SK-N-SH treated with all-trans-retinoic acid at 6 μM for 48 hours (cell line): ENCODE measurements at regions not wholly inside any gene's neighbourhood (a gene's known extent, or its start where the extent isn't known, plus 50 kb on each side); places are given as distances from the start of the nearest gene placed in this dataset.

ENCODE experiments used
- BACH2 ChIP-seq: fragments of 250-450 bp; sonication (Bioruptor Pico); IDR thresholded peaks from 2 replicates; pipeline ENCODE4 v1.9.0; 2021; ENCODE audit warnings: mild to moderate bottlenecking, borderline replicate concordance
- CSDC2 ChIP-seq: fragments of 250-450 bp; sonication (Bioruptor Pico); IDR thresholded peaks from 2 replicates; pipeline ENCODE4 v1.5.0; 2020; ENCODE audit warnings: mild to moderate bottlenecking, moderate library complexity
- ESRRG ChIP-seq: fragments of 250-450 bp; sonication (Bioruptor Pico); IDR thresholded peaks from 2 replicates; pipeline ENCODE4 v1.6.1; 2021; ENCODE audit warnings: mild to moderate bottlenecking
- GLIS3 ChIP-seq: fragments of 250-450 bp; sonication (Bioruptor Pico); IDR thresholded peaks from 2 replicates; pipeline ENCODE4 v1.5.0; 2020; ENCODE audit warnings: mild to moderate bottlenecking, moderate library complexity
- PPARA ChIP-seq: fragments of 250-450 bp; sonication (Bioruptor Pico); IDR thresholded peaks from 2 replicates; pipeline ENCODE4 v1.5.0; 2020; ENCODE audit warnings: mild to moderate bottlenecking, borderline replicate concordance
- RARB ChIP-seq: fragments of 250-450 bp; sonication (Bioruptor Pico); IDR thresholded peaks from 2 replicates; pipeline ENCODE4 v1.8.0; 2021; ENCODE audit warnings: mild to moderate bottlenecking, moderate library complexity
- TOX ChIP-seq: fragments of 250-450 bp; sonication (Bioruptor Pico); IDR thresholded peaks from 2 replicates; pipeline ENCODE4 v1.8.0; 2021; ENCODE audit warnings: mild to moderate bottlenecking, moderate library complexity, borderline replicate concordance
- ZC3H10 ChIP-seq: fragments of 250-450 bp; sonication (Bioruptor Pico); IDR thresholded peaks from 2 replicates; pipeline ENCODE4 v1.5.1; 2021; ENCODE audit warnings: mild to moderate bottlenecking, moderate library complexity
- ZFP3 ChIP-seq: fragments of 250-450 bp; sonication (Bioruptor Pico); IDR thresholded peaks from 2 replicates; pipeline ENCODE4 v1.5.0; 2020; ENCODE audit warnings: mild to moderate bottlenecking, moderate library complexity
- ZFP30 ChIP-seq: fragments of 450-650 bp; formaldehyde crosslinking; IDR thresholded peaks from 2 replicates; pipeline ENCODE4 v1.5.0; 2022; ENCODE audit warnings: mild to moderate bottlenecking, moderate library complexity
- TF ChIP-seq, protein P1 (sequence below): fragments of 250-450 bp; sonication (Bioruptor Pico); IDR thresholded peaks from 2 replicates; pipeline ENCODE4 v1.5.1; 2020; ENCODE audit warnings: low read depth, mild to moderate bottlenecking, moderate library complexity
- TF ChIP-seq, protein P2 (sequence below): fragments of 250-450 bp; sonication (Bioruptor Pico); IDR thresholded peaks from 2 replicates; pipeline ENCODE4 v1.5.1; 2021; ENCODE audit warnings: mild to moderate bottlenecking, moderate library complexity
- TF ChIP-seq, protein P3 (sequence below): fragments of 250-450 bp; sonication (Bioruptor Pico); IDR thresholded peaks from 2 replicates; pipeline ENCODE4 v1.8.0; 2021; ENCODE audit warnings: low read depth, mild to moderate bottlenecking, moderate library complexity, borderline replicate concordance
- TF ChIP-seq, protein P4 (sequence below): fragments of 250-450 bp; sonication (Bioruptor Pico); IDR thresholded peaks from 2 replicates; pipeline ENCODE4 v1.8.0; 2020; ENCODE audit warnings: mild to moderate bottlenecking, moderate library complexity, borderline replicate concordance

DNA sequence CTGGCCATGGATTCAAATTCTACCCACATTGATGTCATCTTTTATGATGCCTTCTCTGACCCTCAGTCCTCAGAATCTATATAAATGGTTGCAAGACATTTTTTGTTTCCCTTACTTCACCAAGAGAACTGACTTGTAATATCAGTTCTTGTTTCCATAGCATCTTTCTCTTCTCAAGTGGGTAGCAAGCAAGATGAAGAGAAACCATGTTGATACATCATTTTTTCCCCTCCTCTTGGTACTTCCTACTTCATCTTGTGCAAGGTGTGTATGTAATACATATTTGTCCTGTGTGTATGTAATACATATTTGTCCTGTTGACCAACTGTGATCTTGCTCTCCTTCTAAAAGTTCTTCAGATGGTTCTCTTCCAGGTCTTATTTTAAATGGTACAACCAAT lies 348.6 kb downstream of the PTEN start:
- no peak for TF ChIP-seq GLIS3
- TF ChIP-seq, protein P1, sequence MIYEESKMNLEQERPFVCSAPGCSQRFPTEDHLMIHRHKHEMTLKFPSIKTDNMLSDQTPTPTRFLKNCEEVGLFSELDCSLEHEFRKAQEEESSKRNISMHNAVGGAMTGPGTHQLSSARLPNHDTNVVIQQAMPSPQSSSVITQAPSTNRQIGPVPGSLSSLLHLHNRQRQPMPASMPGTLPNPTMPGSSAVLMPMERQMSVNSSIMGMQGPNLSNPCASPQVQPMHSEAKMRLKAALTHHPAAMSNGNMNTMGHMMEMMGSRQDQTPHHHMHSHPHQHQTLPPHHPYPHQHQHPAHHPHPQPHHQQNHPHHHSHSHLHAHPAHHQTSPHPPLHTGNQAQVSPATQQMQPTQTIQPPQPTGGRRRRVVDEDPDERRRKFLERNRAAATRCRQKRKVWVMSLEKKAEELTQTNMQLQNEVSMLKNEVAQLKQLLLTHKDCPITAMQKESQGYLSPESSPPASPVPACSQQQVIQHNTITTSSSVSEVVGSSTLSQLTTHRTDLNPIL (CRISPR knock-in tag): no peak
- TF ChIP-seq CSDC2 (CRISPR knock-in tag): no peak
- no peak for TF ChIP-seq PPARA (CRISPR knock-in tag)
- TF ChIP-seq, protein P2, sequence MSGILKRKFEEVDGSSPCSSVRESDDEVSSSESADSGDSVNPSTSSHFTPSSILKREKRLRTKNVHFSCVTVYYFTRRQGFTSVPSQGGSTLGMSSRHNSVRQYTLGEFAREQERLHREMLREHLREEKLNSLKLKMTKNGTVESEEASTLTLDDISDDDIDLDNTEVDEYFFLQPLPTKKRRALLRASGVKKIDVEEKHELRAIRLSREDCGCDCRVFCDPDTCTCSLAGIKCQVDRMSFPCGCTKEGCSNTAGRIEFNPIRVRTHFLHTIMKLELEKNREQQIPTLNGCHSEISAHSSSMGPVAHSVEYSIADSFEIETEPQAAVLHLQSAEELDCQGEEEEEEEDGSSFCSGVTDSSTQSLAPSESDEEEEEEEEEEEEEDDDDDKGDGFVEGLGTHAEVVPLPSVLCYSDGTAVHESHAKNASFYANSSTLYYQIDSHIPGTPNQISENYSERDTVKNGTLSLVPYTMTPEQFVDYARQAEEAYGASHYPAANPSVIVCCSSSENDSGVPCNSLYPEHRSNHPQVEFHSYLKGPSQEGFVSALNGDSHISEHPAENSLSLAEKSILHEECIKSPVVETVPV (CRISPR knock-in tag): no peak
- no peak for TF ChIP-seq ZFP30 (CRISPR knock-in tag)
- TF ChIP-seq, protein P3, sequence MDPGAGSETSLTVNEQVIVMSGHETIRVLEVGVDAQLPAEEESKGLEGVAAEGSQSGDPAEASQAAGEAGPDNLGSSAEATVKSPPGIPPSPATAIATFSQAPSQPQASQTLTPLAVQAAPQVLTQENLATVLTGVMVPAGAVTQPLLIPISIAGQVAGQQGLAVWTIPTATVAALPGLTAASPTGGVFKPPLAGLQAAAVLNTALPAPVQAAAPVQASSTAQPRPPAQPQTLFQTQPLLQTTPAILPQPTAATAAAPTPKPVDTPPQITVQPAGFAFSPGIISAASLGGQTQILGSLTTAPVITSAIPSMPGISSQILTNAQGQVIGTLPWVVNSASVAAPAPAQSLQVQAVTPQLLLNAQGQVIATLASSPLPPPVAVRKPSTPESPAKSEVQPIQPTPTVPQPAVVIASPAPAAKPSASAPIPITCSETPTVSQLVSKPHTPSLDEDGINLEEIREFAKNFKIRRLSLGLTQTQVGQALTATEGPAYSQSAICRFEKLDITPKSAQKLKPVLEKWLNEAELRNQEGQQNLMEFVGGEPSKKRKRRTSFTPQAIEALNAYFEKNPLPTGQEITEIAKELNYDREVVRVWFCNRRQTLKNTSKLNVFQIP (CRISPR knock-in tag): no peak
- no peak for TF ChIP-seq BACH2
- no peak for TF ChIP-seq ZFP3 (CRISPR knock-in tag)
- TF ChIP-seq, protein P4, sequence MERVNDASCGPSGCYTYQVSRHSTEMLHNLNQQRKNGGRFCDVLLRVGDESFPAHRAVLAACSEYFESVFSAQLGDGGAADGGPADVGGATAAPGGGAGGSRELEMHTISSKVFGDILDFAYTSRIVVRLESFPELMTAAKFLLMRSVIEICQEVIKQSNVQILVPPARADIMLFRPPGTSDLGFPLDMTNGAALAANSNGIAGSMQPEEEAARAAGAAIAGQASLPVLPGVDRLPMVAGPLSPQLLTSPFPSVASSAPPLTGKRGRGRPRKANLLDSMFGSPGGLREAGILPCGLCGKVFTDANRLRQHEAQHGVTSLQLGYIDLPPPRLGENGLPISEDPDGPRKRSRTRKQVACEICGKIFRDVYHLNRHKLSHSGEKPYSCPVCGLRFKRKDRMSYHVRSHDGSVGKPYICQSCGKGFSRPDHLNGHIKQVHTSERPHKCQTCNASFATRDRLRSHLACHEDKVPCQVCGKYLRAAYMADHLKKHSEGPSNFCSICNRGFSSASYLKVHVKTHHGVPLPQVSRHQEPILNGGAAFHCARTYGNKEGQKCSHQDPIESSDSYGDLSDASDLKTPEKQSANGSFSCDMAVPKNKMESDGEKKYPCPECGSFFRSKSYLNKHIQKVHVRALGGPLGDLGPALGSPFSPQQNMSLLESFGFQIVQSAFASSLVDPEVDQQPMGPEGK (CRISPR knock-in tag): no peak
- TF ChIP-seq RARB (CRISPR knock-in tag): no peak
- no peak for TF ChIP-seq ESRRG (CRISPR knock-in tag)
- no peak for TF ChIP-seq TOX (CRISPR knock-in tag)
- TF ChIP-seq ZC3H10 (CRISPR knock-in tag): no peak
